Mesendoderm (in vitro differentiated cells): ENCODE measurements at regions not wholly inside any gene's neighbourhood (a gene's known extent, or its start where the extent isn't known, plus 50 kb on each side); places are given as distances from the start of the nearest gene placed in this dataset.

ENCODE experiments used
- DNase-seq: peaks from one replicate; pipeline ENCODE4 v3.0.0; 2013
- H2AK5ac ChIP-seq: 2 replicates; pipeline ENCODE4 v1.6.1; 2013; ENCODE audit warnings: low read length, inconsistent platforms
- H2BK120ac ChIP-seq: 2 replicates; pipeline ENCODE4 v1.6.1; 2013; ENCODE audit warnings: low read depth, mild to moderate bottlenecking, low read length, moderate library complexity, mixed read lengths
- H2BK15ac ChIP-seq: replicated peaks from 2 replicates; pipeline ENCODE4 v1.6.1; 2013; ENCODE audit warnings: low read depth, mild to moderate bottlenecking, moderate library complexity
- H2BK5ac ChIP-seq: 2 replicates; pipeline ENCODE4 v1.6.1; 2013; ENCODE audit warnings: low read length, inconsistent platforms
- H3K18ac ChIP-seq: 2 replicates; pipeline ENCODE4 v1.6.1; 2013; ENCODE audit warnings: mild to moderate bottlenecking, low read length, mixed read lengths
- H3K23ac ChIP-seq: one replicate; pipeline ENCODE4 v1.6.1; 2013; ENCODE audit warnings: low read length
- H3K27ac ChIP-seq: 2 replicates; pipeline ENCODE4 v1.5.1; 2013; ENCODE audit warnings: low read depth, mild to moderate bottlenecking, inconsistent platforms, low read length, moderate library complexity
- H3K27me3 ChIP-seq: 2 replicates; pipeline ENCODE4 v1.6.1; 2013; ENCODE audit warnings: low read length, control low read depth, mild to moderate bottlenecking, inconsistent platforms; ENCODE audit not compliant: insufficient read depth, poor library complexity
- H3K36me3 ChIP-seq: 2 replicates; pipeline ENCODE4 v1.6.1; 2013; ENCODE audit warnings: low read length, inconsistent platforms; ENCODE audit not compliant: control insufficient read depth, insufficient read depth
- H3K4ac ChIP-seq: one replicate; pipeline ENCODE4 v1.6.1; 2013; ENCODE audit warnings: low read depth, mild to moderate bottlenecking, low read length, moderate library complexity
- H3K4me1 ChIP-seq: 2 replicates; pipeline ENCODE4 v1.6.1; 2013; ENCODE audit warnings: low read depth, low read length, inconsistent platforms; ENCODE audit not compliant: control insufficient read depth
- H3K4me2 ChIP-seq: 2 replicates; pipeline ENCODE4 v1.6.1; 2013; ENCODE audit warnings: low read length
- H3K4me3 ChIP-seq: 2 replicates; pipeline ENCODE4 v1.5.1; 2013; ENCODE audit warnings: mild to moderate bottlenecking, low read length
- H3K56ac ChIP-seq: one replicate; pipeline ENCODE4 v1.6.1; 2013; ENCODE audit warnings: low read length
- H3K79me1 ChIP-seq: 2 replicates; pipeline ENCODE4 v1.6.1; 2013; ENCODE audit warnings: low read length, inconsistent platforms
- H3K79me2 ChIP-seq: 2 replicates; pipeline ENCODE4 v1.6.1; 2013; ENCODE audit warnings: mild to moderate bottlenecking, low read length; ENCODE audit not compliant: control insufficient read depth, insufficient read depth
- H3K9ac ChIP-seq: 2 replicates; pipeline ENCODE4 v1.6.1; 2013; ENCODE audit warnings: low read length, inconsistent platforms
- H4K5ac ChIP-seq: one replicate; pipeline ENCODE4 v1.6.1; 2013; ENCODE audit warnings: low read length
- H4K8ac ChIP-seq: one replicate; pipeline ENCODE4 v1.6.1; 2013; ENCODE audit warnings: low read depth, mild to moderate bottlenecking, control low read depth, low read length, moderate library complexity
- WGBS: extraction: QIAGEN DNeasy Blood & Tissue Kit; methylation state at CpG from one replicate; pipeline ENCODE4 v1.1.7; 2013; ENCODE audit warnings: low lambda C conversion rate, missing lambda C conversion rate; ENCODE audit not compliant: insufficient coverage; ENCODE audit errors: extremely low coverage; 5-methylcytosine and 5-hydroxymethylcytosine counted together

GRCh38 chr13:32938314-32938713, 77.9 kb upstream of the KL start:
- Histone ChIP-seq H3K27me3 (no peaks in the 10 kb centered on the region), H2BK120ac (no peak overlapping the region), H3K4me3 (no peak overlapping the region), H3K79me1 (no peaks in the 10 kb centered on the region), H4K5ac (no peak overlapping the region), H3K36me3 (no peaks in the 10 kb centered on the region), H3K4me1 (no peaks in the 10 kb centered on the region), H2BK15ac (no peak overlapping the region), H3K4ac (no peak overlapping the region), H3K18ac (no peak overlapping the region), H3K56ac (no peak overlapping the region), H2AK5ac (no peak overlapping the region), H2BK5ac (no peak overlapping the region), H3K79me2 (no peaks in the 10 kb centered on the region), H3K4me2 (no peak overlapping the region), H4K8ac (no peak overlapping the region), H3K27ac (no peak overlapping the region), H3K23ac (no peak overlapping the region), H3K9ac (no peak overlapping the region)
- WGBS, result no CpG with 5 or more reads among the region's 2 CpGs
- DNase-seq, result no peak

- Histone ChIP-seq H3K9ac (no peak overlapping the region), H2BK15ac (no peak overlapping the region), H2BK120ac (no peak overlapping the region), H3K27me3 (no peaks in the 10 kb centered on the region), H2AK5ac (no peak overlapping the region), H3K79me2 (no peaks in the 10 kb centered on the region), H3K4me1 (no peaks in the 10 kb centered on the region), H3K4me3 (no peak overlapping the region), H2BK5ac (no peak overlapping the region), H3K79me1 (no peaks in the 10 kb centered on the region), H3K4me2 (no peak overlapping the region), H3K23ac (no peak overlapping the region), H4K8ac (no peak overlapping the region), H3K4ac (no peak overlapping the region), H3K56ac (no peak overlapping the region), H3K18ac (no peak overlapping the region), H4K5ac (no peak overlapping the region), H3K27ac (no peak overlapping the region), H3K36me3 (no peaks in the 10 kb centered on the region)
- peak; percentile 9 for DNase-seq
- WGBS, result no CpG with 5 or more reads among the region's 2 CpGs
Measured at GRCh38 chr13:32938907-32939306, 77.3 kb upstream of the KL start.

- Histone ChIP-seq H2BK120ac (no peak overlapping the region), H3K18ac (no peak overlapping the region), H2AK5ac (no peak overlapping the region), H2BK15ac (no peak overlapping the region), H3K56ac (no peak overlapping the region), H3K79me2 (no peaks in the 10 kb centered on the region), H3K23ac (no peak overlapping the region), H3K27me3 (no peaks in the 10 kb centered on the region), H3K79me1 (no peaks in the 10 kb centered on the region), H4K8ac (no peak overlapping the region), H3K9ac (no peak overlapping the region), H2BK5ac (no peak overlapping the region), H3K27ac (no peak overlapping the region), H3K4ac (no peak overlapping the region), H4K5ac (no peak overlapping the region), H3K36me3 (no peaks in the 10 kb centered on the region), H3K4me2 (no peak overlapping the region), H3K4me1 (no peaks in the 10 kb centered on the region), H3K4me3 (no peak overlapping the region)
- DNase-seq, result no peak
- no CpG with 5 or more reads among the region's 4 CpGs for WGBS
Measured at GRCh38 chr13:32940601-32941000, 75.6 kb upstream of the KL start.

- H2BK5ac ChIP-seq, result no peak overlapping the region
- H3K4me3 ChIP-seq, result no peak overlapping the region
- no peak overlapping the region for H4K5ac ChIP-seq
- no peak overlapping the region for H3K23ac ChIP-seq
- H2BK15ac ChIP-seq, result no peak overlapping the region
- no peak overlapping the region for H3K4ac ChIP-seq
- H3K79me1 ChIP-seq, result no peaks in the 10 kb centered on the region
- H3K4me2 ChIP-seq, result no peak overlapping the region
- no peak for DNase-seq
- no peaks in the 10 kb centered on the region for H3K4me1 ChIP-seq
- H3K79me2 ChIP-seq, result no peaks in the 10 kb centered on the region
- H3K36me3 ChIP-seq, result no peaks in the 10 kb centered on the region
- H2BK120ac ChIP-seq, result no peak overlapping the region
- no peak overlapping the region for H3K27ac ChIP-seq
- H3K9ac ChIP-seq, result no peak overlapping the region
- no peaks in the 10 kb centered on the region for H3K27me3 ChIP-seq
- no peak overlapping the region for H3K56ac ChIP-seq
- no peak overlapping the region for H2AK5ac ChIP-seq
- H4K8ac ChIP-seq, result no peak overlapping the region
- H3K18ac ChIP-seq, result no peak overlapping the region
- no CpG with 5 or more reads among the region's 3 CpGs for WGBS
Measured at GRCh38 chr13:32941368-32941767, 74.9 kb upstream of the KL start.

GRCh38 chr13:32946558-32946957, 69.7 kb upstream of the KL start:
- Histone ChIP-seq H3K4ac (no peak overlapping the region), H3K9ac (no peak overlapping the region), H3K4me3 (no peak overlapping the region), H3K4me2 (no peak overlapping the region), H2BK120ac (no peak overlapping the region), H2BK5ac (no peak overlapping the region), H3K56ac (no peak overlapping the region), H3K36me3 (no peaks in the 10 kb centered on the region), H3K18ac (no peak overlapping the region), H3K23ac (no peak overlapping the region), H2BK15ac (no peak overlapping the region), H3K79me1 (no peaks in the 10 kb centered on the region), H2AK5ac (no peak overlapping the region), H4K8ac (no peak overlapping the region), H4K5ac (no peak overlapping the region), H3K27me3 (no peaks in the 10 kb centered on the region), H3K27ac (no peak overlapping the region), H3K79me2 (no peaks in the 10 kb centered on the region), H3K4me1 (no peaks in the 10 kb centered on the region)
- no CpG with 5 or more reads among the region's 5 CpGs for WGBS
- DNase-seq, result no peak

GRCh38 chr13:32947411-32948276, 68.6 kb upstream of the KL start:
- Histone ChIP-seq H3K4ac (no peak overlapping the region), H3K4me1 (no peaks in the 10 kb centered on the region), H3K18ac (no peak overlapping the region), H3K4me3 (no peak overlapping the region), H3K9ac (no peak overlapping the region), H2BK120ac (no peak overlapping the region), H3K27me3 (no peaks in the 10 kb centered on the region), H4K5ac (no peak overlapping the region), H3K23ac (no peak overlapping the region), H3K4me2 (no peak overlapping the region), H4K8ac (no peak overlapping the region), H3K79me2 (no peaks in the 10 kb centered on the region), H2AK5ac (no peak overlapping the region), H2BK15ac (no peak overlapping the region), H3K56ac (no peak overlapping the region), H3K27ac (no peak overlapping the region), H3K36me3 (no peaks in the 10 kb centered on the region), H2BK5ac (no peak overlapping the region), H3K79me1 (no peaks in the 10 kb centered on the region)
- peak; percentile 38 for DNase-seq
- no CpG with 5 or more reads among the region's 8 CpGs for WGBS
